ENCODE measurements at regions not wholly inside any gene's neighbourhood (a gene's known extent, or its start where the extent isn't known, plus 50 kb on each side); places are given as distances from the start of the nearest gene placed in this dataset.

DNA sequence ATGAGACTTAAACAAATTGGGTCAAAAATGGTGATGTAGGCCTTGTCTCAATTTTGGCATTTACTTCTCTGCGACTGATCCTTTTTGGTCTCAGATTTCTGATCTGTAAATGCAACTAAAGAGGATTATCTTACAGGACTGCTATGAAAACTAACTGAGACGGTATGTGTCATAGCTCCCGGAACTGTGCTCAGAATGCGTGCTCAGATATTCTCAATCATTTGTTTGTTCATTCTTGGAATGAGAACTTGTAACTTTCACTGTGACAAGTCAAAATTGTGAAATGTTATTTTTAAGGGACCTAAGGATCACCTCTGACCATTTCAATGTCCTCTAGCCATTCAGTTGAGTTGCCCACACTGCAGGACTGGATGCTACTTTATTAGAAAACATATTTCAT is 498.2 kb upstream of the PIK3C3 start:
- TF ChIP-seq, protein P1, sequence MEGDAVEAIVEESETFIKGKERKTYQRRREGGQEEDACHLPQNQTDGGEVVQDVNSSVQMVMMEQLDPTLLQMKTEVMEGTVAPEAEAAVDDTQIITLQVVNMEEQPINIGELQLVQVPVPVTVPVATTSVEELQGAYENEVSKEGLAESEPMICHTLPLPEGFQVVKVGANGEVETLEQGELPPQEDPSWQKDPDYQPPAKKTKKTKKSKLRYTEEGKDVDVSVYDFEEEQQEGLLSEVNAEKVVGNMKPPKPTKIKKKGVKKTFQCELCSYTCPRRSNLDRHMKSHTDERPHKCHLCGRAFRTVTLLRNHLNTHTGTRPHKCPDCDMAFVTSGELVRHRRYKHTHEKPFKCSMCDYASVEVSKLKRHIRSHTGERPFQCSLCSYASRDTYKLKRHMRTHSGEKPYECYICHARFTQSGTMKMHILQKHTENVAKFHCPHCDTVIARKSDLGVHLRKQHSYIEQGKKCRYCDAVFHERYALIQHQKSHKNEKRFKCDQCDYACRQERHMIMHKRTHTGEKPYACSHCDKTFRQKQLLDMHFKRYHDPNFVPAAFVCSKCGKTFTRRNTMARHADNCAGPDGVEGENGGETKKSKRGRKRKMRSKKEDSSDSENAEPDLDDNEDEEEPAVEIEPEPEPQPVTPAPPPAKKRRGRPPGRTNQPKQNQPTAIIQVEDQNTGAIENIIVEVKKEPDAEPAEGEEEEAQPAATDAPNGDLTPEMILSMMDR (IDR thresholded peaks at IDR 0.05; ENCODE audit: low read length), result no peak
- TF ChIP-seq EZH2 (IDR thresholded peaks at IDR 0.05; ENCODE audit: borderline replicate concordance, low read length), result no peak
